ENCODE measurements at regions not wholly inside any gene's neighbourhood (a gene's known extent, or its start where the extent isn't known, plus 50 kb on each side); places are given as distances from the start of the nearest gene placed in this dataset.

- H3K4me3 Mint-ChIP-seq: no peak overlapping the region
- intact Hi-C loops (cut with micrococcal nuclease): loop anchor here (1.0 to 10.0 kb wide), 2 partner anchors 106 to 455 kb away; no protein-coding TSS in a partner anchor
- no peaks in the 10 kb centered on the region for H3K27me3 Mint-ChIP-seq
- peaks cover 7% of the 10 kb centered on the region for H3K4me1 Mint-ChIP-seq (ENCODE audit: low read depth)
- no peak for DNase-seq
- no peak overlapping the region for H3K27ac Mint-ChIP-seq
- ChIA-PET CTCF (interaction anchor here (1.3 to 3.1 kb wide), 3 partner anchors 18 to 135 kb away, joined by 5 to 15 read pairs (median 5); partner anchors contain the start of gene ANKRD10), POLR2A (interaction anchor here (1.1 kb wide), 1 partner anchor 18 kb away, joined by 4 read pairs; no protein-coding TSS in a partner anchor)
- no peaks in the 10 kb centered on the region for H3K36me3 Mint-ChIP-seq
- no peaks in the 10 kb centered on the region for H3K9me3 Mint-ChIP-seq
Measured at GRCh38 chr13:111049791-111050538, 65.1 kb upstream of the ARHGEF7 start.

- H3K27ac Mint-ChIP-seq: no peak overlapping the region
- ChIA-PET POLR2A (no interaction called here), CTCF (interaction anchor here (0.7 to 3.1 kb wide), 4 partner anchors 10 to 228 kb away, joined by 3 to 15 read pairs (median 4); no protein-coding TSS in a partner anchor)
- no peak for DNase-seq
- no peaks in the 10 kb centered on the region for H3K36me3 Mint-ChIP-seq
- H3K9me3 Mint-ChIP-seq: no peaks in the 10 kb centered on the region
- peaks cover 7% of the 10 kb centered on the region for H3K4me1 Mint-ChIP-seq (ENCODE audit: low read depth)
- H3K4me3 Mint-ChIP-seq: no peak overlapping the region
- no peaks in the 10 kb centered on the region for H3K27me3 Mint-ChIP-seq
- intact Hi-C loops (cut with micrococcal nuclease): no loop called here
Measured at GRCh38 chr13:111048387-111048786, 66.7 kb upstream of the ARHGEF7 start.

- ChIA-PET CTCF (interaction anchor here (0.6 to 3.1 kb wide), 5 partner anchors 11 to 132 kb away, joined by 3 to 15 read pairs (median 3); partner anchors contain the start of gene ANKRD10), POLR2A (no interaction called here)
- Mint-ChIP-seq H3K36me3 (no peaks in the 10 kb centered on the region), H3K4me3 (no peak overlapping the region), H3K27ac (no peak overlapping the region), H3K4me1 (ENCODE audit: low read depth) (peaks cover 7% of the 10 kb centered on the region), H3K27me3 (no peaks in the 10 kb centered on the region), H3K9me3 (no peaks in the 10 kb centered on the region)
- DNase-seq: no peak
- intact Hi-C loops (cut with micrococcal nuclease): no loop called here
Measured at GRCh38 chr13:111047326-111047725, 67.8 kb upstream of the ARHGEF7 start.

GRCh38 chr13:111046590-111047141, 68.4 kb upstream of the ARHGEF7 start:
- no peak overlapping the region for H3K27ac Mint-ChIP-seq
- POLR2A ChIA-PET: no interaction called here
- CTCF ChIA-PET: interaction anchor here (0.6 to 1.7 kb wide), 3 partner anchors 10 to 131 kb away, joined by 3 to 5 read pairs (median 3); no protein-coding TSS in a partner anchor
- intact Hi-C loops (cut with micrococcal nuclease): no loop called here
- DNase-seq: no peak
- no peaks in the 10 kb centered on the region for H3K9me3 Mint-ChIP-seq
- H3K27me3 Mint-ChIP-seq: no peaks in the 10 kb centered on the region
- no peak overlapping the region for H3K4me3 Mint-ChIP-seq
- no peaks in the 10 kb centered on the region for H3K36me3 Mint-ChIP-seq
- peaks cover 7% of the 10 kb centered on the region for H3K4me1 Mint-ChIP-seq (ENCODE audit: low read depth)

GRCh38 chr13:111045170-111045569, 69.9 kb upstream of the ARHGEF7 start:
- no peaks in the 10 kb centered on the region for H3K36me3 Mint-ChIP-seq
- H3K4me3 Mint-ChIP-seq: no peak overlapping the region
- H3K27ac Mint-ChIP-seq: no peak overlapping the region
- ChIA-PET CTCF (interaction anchor here (1.3 kb wide), 1 partner anchor 15 kb away, joined by 3 read pairs; no protein-coding TSS in a partner anchor), POLR2A (no interaction called here)
- H3K9me3 Mint-ChIP-seq: no peaks in the 10 kb centered on the region
- H3K4me1 Mint-ChIP-seq (ENCODE audit: low read depth): peaks cover 7% of the 10 kb centered on the region
- intact Hi-C loops (cut with micrococcal nuclease): no loop called here
- no peak for DNase-seq
- H3K27me3 Mint-ChIP-seq: peaks cover 1% of the 10 kb centered on the region

- peaks cover 7% of the 10 kb centered on the region for H3K27me3 Mint-ChIP-seq
Measured at GRCh38 chr13:111044087-111044830, 70.9 kb upstream of the ARHGEF7 start.

GRCh38 chr13:111043575-111043982, 71.5 kb upstream of the ARHGEF7 start:
- DNase-seq: no peak
- H3K4me1 Mint-ChIP-seq (ENCODE audit: low read depth): peaks cover 7% of the 10 kb centered on the region
- no peaks in the 10 kb centered on the region for H3K9me3 Mint-ChIP-seq
- no peak overlapping the region for H3K27ac Mint-ChIP-seq
- intact Hi-C loops (cut with micrococcal nuclease): no loop called here
- H3K4me3 Mint-ChIP-seq: no peak overlapping the region
- H3K36me3 Mint-ChIP-seq: no peaks in the 10 kb centered on the region
- CTCF ChIA-PET: no interaction called here
- peaks cover 7% of the 10 kb centered on the region for H3K27me3 Mint-ChIP-seq
- POLR2A ChIA-PET: no interaction called here

More at GRCh38 chr13:111044087-111044830, 70.9 kb upstream of the ARHGEF7 start:
- no peaks in the 10 kb centered on the region for H3K9me3 Mint-ChIP-seq
- ChIA-PET CTCF (no interaction called here), POLR2A (no interaction called here)
- intact Hi-C loops (cut with micrococcal nuclease): no loop called here
- no peak overlapping the region for H3K27ac Mint-ChIP-seq
- H3K4me3 Mint-ChIP-seq: no peak overlapping the region
- no peak for DNase-seq
- no peaks in the 10 kb centered on the region for H3K36me3 Mint-ChIP-seq
- H3K4me1 Mint-ChIP-seq (ENCODE audit: low read depth): peaks cover 7% of the 10 kb centered on the region

GRCh38 chr13:111042661-111043226, 72.4 kb upstream of the ARHGEF7 start:
- DNase-seq: no peak
- CTCF ChIA-PET: no interaction called here
- intact Hi-C loops (cut with micrococcal nuclease): no loop called here
- POLR2A ChIA-PET: no interaction called here
- H3K9me3 Mint-ChIP-seq: no peaks in the 10 kb centered on the region
- no peak overlapping the region for H3K27ac Mint-ChIP-seq
- H3K4me1 Mint-ChIP-seq (ENCODE audit: low read depth): peaks cover 7% of the 10 kb centered on the region
- peaks cover 10% of the 10 kb centered on the region for H3K27me3 Mint-ChIP-seq
- no peak overlapping the region for H3K4me3 Mint-ChIP-seq
- no peaks in the 10 kb centered on the region for H3K36me3 Mint-ChIP-seq

- ChIA-PET CTCF (no interaction called here), POLR2A (no interaction called here)
- no peak for DNase-seq
- H3K36me3 Mint-ChIP-seq: no peaks in the 10 kb centered on the region
- no peaks in the 10 kb centered on the region for H3K4me1 Mint-ChIP-seq (ENCODE audit: low read depth)
- no peaks in the 10 kb centered on the region for H3K9me3 Mint-ChIP-seq
- H3K27ac Mint-ChIP-seq: no peak overlapping the region
- peaks cover 16% of the 10 kb centered on the region for H3K27me3 Mint-ChIP-seq
- intact Hi-C loops (cut with micrococcal nuclease): no loop called here
- H3K4me3 Mint-ChIP-seq: no peak overlapping the region
Measured at GRCh38 chr13:111040830-111041229, 74.3 kb upstream of the ARHGEF7 start.

GRCh38 chr13:111039735-111040134, 75.4 kb upstream of the ARHGEF7 start:
- intact Hi-C loops (cut with micrococcal nuclease): no loop called here
- no peaks in the 10 kb centered on the region for H3K36me3 Mint-ChIP-seq
- DNase-seq: no peak
- H3K27ac Mint-ChIP-seq: no peak overlapping the region
- no peaks in the 10 kb centered on the region for H3K4me1 Mint-ChIP-seq (ENCODE audit: low read depth)
- H3K9me3 Mint-ChIP-seq: no peaks in the 10 kb centered on the region
- ChIA-PET CTCF (no interaction called here), POLR2A (no interaction called here)
- peaks cover 18% of the 10 kb centered on the region for H3K27me3 Mint-ChIP-seq
- H3K4me3 Mint-ChIP-seq: no peak overlapping the region

GRCh38 chr13:111038887-111039286, 76.2 kb upstream of the ARHGEF7 start:
- H3K9me3 Mint-ChIP-seq: no peaks in the 10 kb centered on the region
- intact Hi-C loops (cut with micrococcal nuclease): no loop called here

GRCh38 chr13:111037927-111038326, 77.2 kb upstream of the ARHGEF7 start:
- no peak for DNase-seq
- H3K4me1 Mint-ChIP-seq (ENCODE audit: low read depth): no peaks in the 10 kb centered on the region
- H3K4me3 Mint-ChIP-seq: no peak overlapping the region
- no peaks in the 10 kb centered on the region for H3K36me3 Mint-ChIP-seq
- POLR2A ChIA-PET: no interaction called here
- no peak overlapping the region for H3K27ac Mint-ChIP-seq
- no peaks in the 10 kb centered on the region for H3K9me3 Mint-ChIP-seq
- CTCF ChIA-PET: interaction anchor here (1.5 kb wide), 1 partner anchor 11 kb away, joined by 4 read pairs; no protein-coding TSS in a partner anchor
- intact Hi-C loops (cut with micrococcal nuclease): no loop called here
- H3K27me3 Mint-ChIP-seq: peaks cover 23% of the 10 kb centered on the region

More at GRCh38 chr13:111038887-111039286, 76.2 kb upstream of the ARHGEF7 start:
- H3K4me1 Mint-ChIP-seq (ENCODE audit: low read depth): no peaks in the 10 kb centered on the region
- ChIA-PET POLR2A (no interaction called here), CTCF (no interaction called here)
- no peaks in the 10 kb centered on the region for H3K36me3 Mint-ChIP-seq
- peaks cover 21% of the 10 kb centered on the region for H3K27me3 Mint-ChIP-seq
- H3K4me3 Mint-ChIP-seq: no peak overlapping the region
- H3K27ac Mint-ChIP-seq: no peak overlapping the region
- DNase-seq: no peak

Measured in activated CD4-positive, alpha-beta memory T cell treated with anti-CD3 and anti-CD28 coated beads for 36 hours (primary cell).